H4 (cell line): ENCODE measurements at regions not wholly inside any gene's neighbourhood (a gene's known extent, or its start where the extent isn't known, plus 50 kb on each side); places are given as distances from the start of the nearest gene placed in this dataset.
"Not testable (repeated sequence)": the region's sequence is repeated elsewhere in the genome, so short reads cannot be mapped to it uniquely, and the experiment has no call there.

Experiments used
- DNase-seq: peaks from one replicate; pipeline ENCODE4 v3.0.0-alpha.2; 2015; ENCODE audit warnings: low spot score

GRCh38 chrX:6990552-6991193 is 156.8 kb upstream of the STS start:
- DNase-seq: no peak

- no peak for DNase-seq
Observed at GRCh38 chrX:6989858-6990257, 157.7 kb upstream of the STS start.

GRCh38 chrX:6988694-6989093 is 158.8 kb upstream of the STS start:
- DNase-seq: not testable (repeated sequence)

- no peak for DNase-seq
Observed at GRCh38 chrX:6986915-6987314, 160.6 kb upstream of the STS start.

- DNase-seq: no peak
Observed at GRCh38 chrX:6985537-6985936, 162.0 kb upstream of the STS start.

GRCh38 chrX:6983207-6983955 is 164.1 kb upstream of the STS start:
- no peak for DNase-seq

- DNase-seq: no peak
Observed at GRCh38 chrX:6981718-6982406, 165.7 kb upstream of the STS start.

- no peak for DNase-seq
Observed at GRCh38 chrX:6980981-6981380, 166.5 kb upstream of the STS start.

- no peak for DNase-seq
Observed at GRCh38 chrX:6968231-6968630, 179.3 kb upstream of the STS start.

- DNase-seq: no peak
Observed at GRCh38 chrX:6965729-6966128, 181.8 kb upstream of the STS start.

GRCh38 chrX:6962006-6962355 is 185.5 kb upstream of the STS start:
- no peak for DNase-seq

- no peak for DNase-seq
Observed at GRCh38 chrX:6961286-6962005, 186.1 kb upstream of the STS start.

GRCh38 chrX:6959006-6959405 is 188.5 kb upstream of the STS start:
- DNase-seq: no peak

GRCh38 chrX:6954836-6955235 is 192.7 kb upstream of the STS start:
- DNase-seq: no peak

GRCh38 chrX:6946168-6946567 is 201.3 kb upstream of the STS start:
- no peak for DNase-seq

GRCh38 chrX:6941041-6941440 is 206.5 kb upstream of the STS start:
- DNase-seq: no peak

GRCh38 chrX:6932942-6933341 is 214.6 kb upstream of the STS start:
- DNase-seq: not testable (repeated sequence)

- DNase-seq: no peak
Observed at GRCh38 chrX:6930307-6930849, 217.1 kb upstream of the STS start.

GRCh38 chrX:6924443-6925077 is 223.0 kb upstream of the STS start:
- DNase-seq: no peak

- no peak for DNase-seq
Observed at GRCh38 chrX:6917666-6918065, 229.8 kb upstream of the STS start.

GRCh38 chrX:6910218-6910617 is 237.3 kb upstream of the STS start:
- no peak for DNase-seq

- no peak for DNase-seq
Observed at GRCh38 chrX:6909396-6909795, 238.1 kb upstream of the STS start.
